ENCODE measurements at regions not wholly inside any gene's neighbourhood (a gene's known extent, or its start where the extent isn't known, plus 50 kb on each side); places are given as distances from the start of the nearest gene placed in this dataset.
"Not testable (repeated sequence)": the region's sequence is repeated elsewhere in the genome, so short reads cannot be mapped to it uniquely, and the experiment has no call there.

- no peak for DNase-seq
- no peaks in the 10 kb centered on the region for H3K9me3 Mint-ChIP-seq
- no peak overlapping the region for H3K27ac Mint-ChIP-seq
- ChIA-PET CTCF (no interaction called here), POLR2A (no interaction called here)
- peaks cover 2% of the 10 kb centered on the region for H3K27me3 Mint-ChIP-seq
- intact Hi-C loops (cut with micrococcal nuclease): no loop called here
- ATAC-seq: no peak
- H3K4me1 Mint-ChIP-seq (ENCODE audit: low read depth): no peaks in the 10 kb centered on the region
- no peak for TF ChIP-seq CTCF (IDR thresholded peaks at IDR 0.05)
- H3K4me3 Mint-ChIP-seq: no peak overlapping the region
- no peaks in the 10 kb centered on the region for H3K36me3 Mint-ChIP-seq (ENCODE audit: low read depth)
Observed at GRCh38 chr15:93762036-93762435, 469.3 kb upstream of the MCTP2 start.

DNA sequence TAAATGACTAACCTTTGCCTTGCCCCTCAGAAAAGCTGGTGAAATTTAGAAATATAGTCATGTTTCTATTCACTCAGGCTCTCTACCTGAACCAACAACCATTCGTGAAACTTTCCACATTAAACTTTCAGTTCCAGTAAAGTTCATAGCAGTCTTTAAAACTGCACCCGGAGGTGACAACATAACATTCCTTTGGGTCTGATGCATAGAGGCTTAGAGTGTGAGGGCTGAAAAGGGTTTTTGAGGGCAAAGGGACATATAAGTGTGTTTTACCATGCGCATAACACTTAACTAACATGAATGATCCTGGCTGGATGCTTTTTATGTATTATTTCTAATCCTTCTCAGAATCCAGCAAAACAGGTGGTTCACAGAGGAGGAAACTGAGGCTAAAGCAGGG lies 471.7 kb upstream of the MCTP2 start:
- peaks cover 2% of the 10 kb centered on the region for H3K27me3 Mint-ChIP-seq

GRCh38 chr15:93758824-93759223 lies 472.5 kb upstream of the MCTP2 start:
- Mint-ChIP-seq H3K4me3 (no peak overlapping the region), H3K27ac (no peak overlapping the region), H3K36me3 (ENCODE audit: low read depth) (no peaks in the 10 kb centered on the region), H3K4me1 (ENCODE audit: low read depth) (no peaks in the 10 kb centered on the region), H3K9me3 (peaks cover 2% of the 10 kb centered on the region), H3K27me3 (peaks cover 2% of the 10 kb centered on the region)
- DNase-seq (no peak), ATAC-seq (no peak)
- CTCF ChIA-PET: no interaction called here
- intact Hi-C loops (cut with micrococcal nuclease): no loop called here
- TF ChIP-seq CTCF (IDR thresholded peaks at IDR 0.05): no peak
- POLR2A ChIA-PET: no interaction called here

More for the DNA sequence above, 471.7 kb upstream of the MCTP2 start:
- Mint-ChIP-seq H3K4me1 (ENCODE audit: low read depth) (no peaks in the 10 kb centered on the region), H3K27ac (no peak overlapping the region), H3K4me3 (no peak overlapping the region), H3K36me3 (ENCODE audit: low read depth) (no peaks in the 10 kb centered on the region), H3K9me3 (peaks cover 2% of the 10 kb centered on the region)
- ChIA-PET CTCF (no interaction called here), POLR2A (no interaction called here)
- DNase-seq (no peak), ATAC-seq (no peak)
- no peak for TF ChIP-seq CTCF (IDR thresholded peaks at IDR 0.05)
- intact Hi-C loops (cut with micrococcal nuclease): no loop called here

DNA sequence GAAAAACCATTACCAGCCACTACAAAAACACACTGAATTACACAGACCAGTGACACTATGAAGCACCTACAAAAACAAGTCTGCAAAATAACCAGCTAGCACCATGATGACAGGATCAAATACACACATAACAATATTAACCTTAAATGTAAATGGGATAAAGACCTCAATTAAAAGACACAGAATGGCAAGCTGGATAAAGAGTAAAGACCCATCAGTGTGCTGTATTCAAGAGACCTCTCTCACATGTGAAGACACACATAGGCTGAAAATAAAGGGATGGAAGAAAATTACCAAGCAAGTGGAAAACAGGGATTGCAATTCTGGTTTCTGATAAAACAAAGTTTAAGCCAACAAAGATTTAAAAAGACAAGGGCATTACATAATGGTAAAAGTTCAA lies 482.7 kb upstream of the MCTP2 start:
- Mint-ChIP-seq H3K36me3 (ENCODE audit: low read depth) (no peaks in the 10 kb centered on the region), H3K27me3 (peaks cover 4% of the 10 kb centered on the region)
- no peak for TF ChIP-seq CTCF (IDR thresholded peaks at IDR 0.05)

DNA sequence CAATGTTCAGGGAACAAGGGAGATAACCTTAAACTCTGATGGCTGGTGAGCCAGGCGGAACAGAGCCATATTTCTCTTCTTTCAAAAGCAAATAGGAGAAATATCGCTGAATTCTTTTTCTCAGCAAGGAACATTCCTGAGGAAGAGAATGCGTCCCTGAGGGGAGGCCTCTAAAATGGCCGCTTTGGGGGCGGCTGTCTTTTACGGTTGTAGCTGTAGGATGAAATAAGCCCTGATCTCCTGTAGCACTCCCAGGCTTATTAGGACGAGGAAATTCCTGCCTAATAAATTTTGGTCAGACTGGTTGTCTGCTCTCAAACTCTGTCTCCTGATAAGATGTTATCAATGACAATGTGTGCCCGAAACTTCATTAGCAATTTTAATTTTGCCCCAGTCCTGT lies 496.4 kb upstream of the MCTP2 start:
- DNase-seq; intact Hi-C loops (cut with micrococcal nuclease); ATAC-seq; H3K36me3 Mint-ChIP-seq (ENCODE audit: low read depth); H3K4me1 Mint-ChIP-seq (ENCODE audit: low read depth); CTCF ChIA-PET; H3K27ac Mint-ChIP-seq; POLR2A ChIA-PET; H3K27me3 Mint-ChIP-seq; H3K4me3 Mint-ChIP-seq: not testable (repeated sequence)
- peaks cover 13% of the 10 kb centered on the region for H3K9me3 Mint-ChIP-seq

More for the DNA sequence above, 482.7 kb upstream of the MCTP2 start:
- intact Hi-C loops (cut with micrococcal nuclease): no loop called here
- Mint-ChIP-seq H3K9me3 (peaks cover 14% of the 10 kb centered on the region), H3K4me1 (ENCODE audit: low read depth) (no peaks in the 10 kb centered on the region), H3K4me3 (no peak overlapping the region), H3K27ac (no peak overlapping the region)
- no peak for DNase-seq
- CTCF ChIA-PET: no interaction called here
- POLR2A ChIA-PET: no interaction called here
- no peak for ATAC-seq

DNA sequence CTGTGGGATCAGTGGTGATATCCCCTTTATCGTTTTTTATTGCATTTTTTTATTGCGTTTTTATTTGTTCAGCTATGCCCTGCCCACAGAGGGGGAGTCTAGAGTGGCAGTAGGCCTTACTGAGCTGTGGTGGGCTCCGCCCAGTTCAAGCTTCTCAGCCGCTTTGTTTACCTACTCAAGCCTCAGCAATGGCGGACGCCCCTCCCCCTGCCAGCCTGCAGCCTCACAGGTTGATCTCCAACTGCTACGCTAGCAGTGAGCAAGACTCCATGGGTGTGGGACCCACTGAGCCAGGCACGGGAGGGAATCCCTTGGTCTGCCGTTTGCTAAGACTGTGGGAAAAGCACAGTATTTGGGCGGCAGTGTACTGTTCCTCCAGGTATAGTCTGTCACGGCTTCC lies 500.6 kb upstream of the MCTP2 start:
- no peaks in the 10 kb centered on the region for H3K36me3 Mint-ChIP-seq (ENCODE audit: low read depth)
- H3K27me3 Mint-ChIP-seq: peaks cover 2% of the 10 kb centered on the region
- no peak for TF ChIP-seq CTCF (IDR thresholded peaks at IDR 0.05)
- intact Hi-C loops (cut with micrococcal nuclease): no loop called here
- peaks cover 16% of the 10 kb centered on the region for H3K9me3 Mint-ChIP-seq
- H3K27ac Mint-ChIP-seq: no peak overlapping the region
- ChIA-PET POLR2A (no interaction called here), CTCF (no interaction called here)
- no peak overlapping the region for H3K4me3 Mint-ChIP-seq
- DNase-seq (no peak), ATAC-seq (no peak)
- no peaks in the 10 kb centered on the region for H3K4me1 Mint-ChIP-seq (ENCODE audit: low read depth)
